Endothelial cell (in vitro differentiated cells): ENCODE measurements at regions not wholly inside any gene's neighbourhood (a gene's known extent, or its start where the extent isn't known, plus 50 kb on each side); places are given as distances from the start of the nearest gene placed in this dataset.
"Not testable (repeated sequence)": the region's sequence is repeated elsewhere in the genome, so short reads cannot be mapped to it uniquely, and the experiment has no call there.

Experiments
- DNase-seq: peaks from one replicate; pipeline ENCODE4 v3.0.0; 2021; ENCODE audit warnings: low spot score
- H3K27ac Mint-ChIP-seq: one replicate; pipeline ENCODE4 v1.8.0; 2021; ENCODE audit warnings: mixed read lengths, inconsistent platforms; ENCODE audit not compliant: unreplicated experiment
- H3K27me3 Mint-ChIP-seq: one replicate; pipeline ENCODE4 v1.8.0; 2021; ENCODE audit warnings: mild to moderate bottlenecking, moderate library complexity, mixed read lengths, inconsistent platforms; ENCODE audit not compliant: unreplicated experiment
- H3K36me3 Mint-ChIP-seq: one replicate; pipeline ENCODE4 v1.8.0; 2021; ENCODE audit warnings: mild to moderate bottlenecking, low read depth, mixed read lengths, inconsistent platforms; ENCODE audit not compliant: unreplicated experiment
- H3K4me1 Mint-ChIP-seq: one replicate; pipeline ENCODE4 v1.8.0; 2021; ENCODE audit warnings: mild to moderate bottlenecking, mixed read lengths, inconsistent platforms; ENCODE audit not compliant: unreplicated experiment
- H3K4me3 Mint-ChIP-seq: one replicate; pipeline ENCODE4 v1.8.0; 2021; ENCODE audit warnings: mild to moderate bottlenecking, mixed read lengths, inconsistent platforms; ENCODE audit not compliant: unreplicated experiment
- H3K9me3 Mint-ChIP-seq: one replicate; pipeline ENCODE4 v1.8.0; 2021; ENCODE audit warnings: mixed read lengths, inconsistent platforms; ENCODE audit not compliant: unreplicated experiment

DNA sequence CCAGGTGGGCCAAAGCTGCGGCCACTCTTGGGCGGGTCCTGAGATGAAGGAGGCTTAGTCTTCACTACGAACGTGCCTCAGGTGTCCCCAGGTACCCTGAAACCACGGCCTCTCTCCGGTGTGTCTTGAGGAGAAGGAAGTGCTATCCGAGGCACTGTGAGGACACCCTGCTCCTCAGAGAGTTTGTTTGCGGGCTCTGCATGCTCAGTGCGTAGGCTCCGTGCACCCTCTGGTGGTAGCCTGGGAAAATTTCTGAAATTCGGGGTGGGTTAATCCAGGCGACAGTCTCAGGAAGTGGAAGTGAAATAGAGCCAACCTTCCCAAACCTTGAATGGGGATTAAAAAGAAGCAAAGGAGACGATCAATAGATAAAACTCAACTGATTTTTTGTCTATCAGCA, 150.5 kb downstream of the CDY2B start:
- not testable (repeated sequence) for H3K4me1 Mint-ChIP-seq, H3K27me3 Mint-ChIP-seq

DNA sequence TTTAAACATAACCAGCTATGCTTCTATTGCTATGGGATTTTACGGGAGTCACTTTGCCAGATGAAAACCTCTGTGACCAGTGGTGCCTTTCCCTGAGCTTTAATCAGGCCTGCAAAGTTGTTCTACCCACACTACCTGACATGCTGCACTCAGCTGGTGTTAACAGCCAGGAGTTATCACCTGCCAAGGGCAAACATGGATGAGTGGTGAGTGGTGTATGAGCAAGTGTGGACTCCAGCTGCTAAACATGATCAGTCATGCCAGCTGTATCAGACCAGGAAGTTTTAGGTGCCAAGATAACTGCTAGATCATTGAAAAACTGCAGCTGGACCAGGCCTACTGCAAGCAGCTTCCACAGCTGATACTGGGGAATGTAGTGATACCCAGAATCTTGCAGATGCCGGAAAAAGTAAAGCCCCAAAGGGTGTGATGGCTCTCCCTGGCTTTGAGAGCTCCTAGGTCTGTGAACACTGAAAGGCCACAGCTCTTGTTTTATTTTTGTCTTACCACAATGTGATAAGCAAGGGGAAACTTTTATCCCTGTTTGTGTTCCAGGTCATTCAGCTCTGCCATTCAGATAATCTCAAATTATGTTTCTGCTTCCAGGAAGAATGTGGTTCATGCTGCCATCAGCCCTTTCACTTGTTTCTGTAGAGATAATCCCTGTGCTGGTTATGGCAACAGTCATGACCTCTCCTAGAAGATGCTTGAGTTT, 163.5 kb downstream of the CDY2B start:
- H3K9me3 Mint-ChIP-seq, H3K27ac Mint-ChIP-seq, DNase-seq, H3K4me3 Mint-ChIP-seq, H3K4me1 Mint-ChIP-seq, H3K36me3 Mint-ChIP-seq, H3K27me3 Mint-ChIP-seq: not testable (repeated sequence)

More for the DNA sequence above, 150.5 kb downstream of the CDY2B start:
- H3K27ac Mint-ChIP-seq, DNase-seq, H3K9me3 Mint-ChIP-seq, H3K4me3 Mint-ChIP-seq, H3K36me3 Mint-ChIP-seq: not testable (repeated sequence)

DNA sequence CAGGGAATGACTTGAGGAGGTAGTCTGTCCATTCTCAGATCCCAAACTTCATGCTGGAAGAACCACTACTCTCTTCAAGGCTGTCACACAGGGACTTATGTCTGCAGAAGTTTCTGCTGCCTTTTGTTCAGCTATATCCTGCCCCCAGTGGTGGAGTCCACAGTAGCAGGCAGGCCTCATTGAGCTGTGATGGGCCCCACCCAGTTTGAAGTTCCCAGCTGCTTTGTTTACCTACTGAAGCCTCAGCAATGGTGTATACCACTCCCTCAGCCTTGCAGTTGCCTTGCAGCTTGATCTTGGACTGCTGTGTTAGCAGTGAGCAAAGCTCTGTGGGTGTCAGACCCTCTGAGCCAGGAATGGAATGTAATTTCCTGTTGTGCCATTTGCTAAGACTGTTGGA, 212.0 kb downstream of the CDY2B start:
- H3K4me3 Mint-ChIP-seq, H3K27me3 Mint-ChIP-seq, DNase-seq, H3K36me3 Mint-ChIP-seq, H3K9me3 Mint-ChIP-seq, H3K27ac Mint-ChIP-seq, H3K4me1 Mint-ChIP-seq: not testable (repeated sequence)

DNA sequence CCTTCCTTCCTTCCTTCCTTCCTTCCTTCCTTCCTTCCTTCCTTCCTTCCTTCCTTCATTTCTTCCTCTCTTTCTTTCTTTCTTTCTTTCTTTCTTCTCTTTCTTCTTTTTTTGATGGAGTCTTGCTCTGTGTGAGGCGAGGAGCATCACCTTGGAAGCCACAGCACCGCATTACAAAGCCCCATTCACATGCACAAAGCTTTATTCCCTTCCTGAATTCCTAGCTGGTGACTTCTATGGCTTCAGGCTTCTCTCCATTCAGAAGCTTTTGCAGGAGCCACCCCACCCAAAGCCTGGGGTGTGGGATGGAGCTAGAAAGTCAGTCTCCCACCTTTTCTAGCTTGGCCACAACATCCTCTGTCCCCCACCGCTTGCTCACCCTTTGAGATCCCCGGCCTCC, 237.0 kb downstream of the CDY2B start:
- H3K27ac Mint-ChIP-seq, H3K36me3 Mint-ChIP-seq, H3K4me1 Mint-ChIP-seq, H3K4me3 Mint-ChIP-seq, H3K9me3 Mint-ChIP-seq, DNase-seq, H3K27me3 Mint-ChIP-seq: not testable (repeated sequence)

DNA sequence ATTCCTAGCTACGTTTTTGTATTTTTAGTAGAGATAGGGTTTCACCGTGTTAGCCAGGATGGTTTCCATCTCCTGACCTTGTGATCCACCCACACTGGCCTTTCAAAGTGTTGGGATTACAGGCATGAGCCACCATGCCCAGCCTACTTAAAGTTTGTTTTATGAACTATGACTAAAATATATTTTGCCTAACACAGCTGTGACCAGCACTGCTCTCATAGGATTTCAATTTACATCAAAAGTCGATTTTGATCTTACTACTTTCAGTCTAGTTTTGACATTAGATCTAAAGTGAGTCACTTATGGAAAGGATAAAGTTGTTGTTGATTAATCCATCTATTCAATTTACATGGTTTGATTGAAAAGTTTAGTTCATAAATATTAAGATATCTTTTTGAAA, 245.5 kb downstream of the CDY2B start:
- H3K4me3 Mint-ChIP-seq, H3K36me3 Mint-ChIP-seq, DNase-seq, H3K9me3 Mint-ChIP-seq, H3K27ac Mint-ChIP-seq, H3K4me1 Mint-ChIP-seq, H3K27me3 Mint-ChIP-seq: not testable (repeated sequence)

DNA sequence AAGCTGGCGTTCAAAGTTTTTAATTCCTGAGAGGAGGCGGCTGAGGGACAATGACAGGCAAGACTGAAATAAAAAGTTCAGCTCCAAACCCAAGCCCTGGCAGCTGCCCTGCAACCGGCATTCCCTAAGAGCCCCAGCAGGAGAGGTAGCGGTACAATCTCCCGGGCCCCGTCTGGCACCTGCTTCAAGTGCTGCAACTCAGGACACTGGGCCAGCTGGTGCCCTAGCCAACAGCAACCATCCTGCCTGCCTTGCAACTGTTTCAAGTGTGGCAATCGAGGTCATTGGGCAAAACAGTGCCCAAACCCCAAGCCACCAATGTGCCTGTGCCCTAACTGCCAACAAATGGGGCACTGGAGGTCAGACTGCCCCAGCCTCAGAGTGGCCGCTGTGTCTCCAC, 268.8 kb downstream of the CDY2B start:
- H3K27ac Mint-ChIP-seq, DNase-seq, H3K27me3 Mint-ChIP-seq, H3K4me1 Mint-ChIP-seq, H3K36me3 Mint-ChIP-seq, H3K4me3 Mint-ChIP-seq, H3K9me3 Mint-ChIP-seq: not testable (repeated sequence)

DNA sequence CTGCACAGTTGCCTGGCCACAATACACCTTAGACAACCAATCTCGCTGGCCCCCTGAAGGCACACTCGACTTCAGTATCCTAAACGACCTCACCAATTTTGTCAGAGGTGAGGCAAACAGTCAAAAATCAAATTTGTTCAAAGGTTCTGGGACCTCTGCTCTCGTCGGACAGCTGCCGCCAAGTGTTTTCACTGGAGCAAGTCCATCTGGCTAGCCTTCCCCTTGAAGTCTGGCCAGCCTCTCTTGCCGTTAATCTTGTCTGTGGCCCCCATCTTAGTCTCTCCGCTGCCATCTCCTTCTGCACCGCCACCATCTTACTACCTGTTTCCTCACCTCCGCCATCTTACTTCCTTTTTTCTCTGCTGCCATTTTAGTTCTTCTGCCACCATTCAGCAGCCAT, 269.4 kb downstream of the CDY2B start:
- H3K4me3 Mint-ChIP-seq, H3K4me1 Mint-ChIP-seq, H3K27me3 Mint-ChIP-seq, H3K9me3 Mint-ChIP-seq, H3K27ac Mint-ChIP-seq, DNase-seq, H3K36me3 Mint-ChIP-seq: not testable (repeated sequence)

DNA sequence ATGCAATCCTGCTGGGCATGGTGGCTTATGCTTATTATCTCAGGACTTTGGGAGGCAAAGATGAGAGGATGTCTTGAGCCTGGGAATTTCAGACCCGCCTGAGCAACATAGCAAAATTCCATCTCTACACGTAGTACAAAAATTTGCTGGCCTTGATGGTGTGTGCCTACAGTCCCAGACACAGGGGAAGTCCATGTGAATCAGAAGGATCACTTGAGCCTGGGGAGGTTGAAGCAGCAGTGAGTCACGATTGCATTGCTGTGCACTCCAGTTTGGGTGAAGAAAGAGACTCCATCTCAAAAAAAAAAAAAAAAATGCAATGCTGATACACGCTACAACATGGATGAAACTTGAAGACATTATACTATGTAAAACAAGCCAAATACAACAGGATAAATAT, 272.9 kb downstream of the CDY2B start:
- DNase-seq, H3K36me3 Mint-ChIP-seq, H3K27ac Mint-ChIP-seq, H3K9me3 Mint-ChIP-seq, H3K4me1 Mint-ChIP-seq, H3K27me3 Mint-ChIP-seq, H3K4me3 Mint-ChIP-seq: not testable (repeated sequence)

DNA sequence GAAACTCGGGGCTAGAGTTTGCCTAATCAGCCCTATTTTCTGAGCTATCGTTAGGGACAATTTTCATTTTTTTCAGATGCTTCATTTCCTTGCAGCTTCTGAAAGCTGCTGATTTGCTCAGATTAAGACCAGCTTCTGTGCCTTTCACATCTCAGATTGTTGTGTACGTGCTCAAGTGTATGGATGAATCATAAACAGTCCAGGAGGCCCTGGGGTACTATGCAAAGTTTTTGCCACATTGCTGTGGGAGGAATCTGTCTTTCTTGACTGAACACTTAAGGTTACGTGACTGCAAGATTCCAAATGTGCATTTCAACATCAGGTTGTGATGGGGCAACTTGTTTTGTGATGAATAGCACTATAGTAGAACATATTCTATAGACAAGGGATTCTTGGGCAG, 280.8 kb downstream of the CDY2B start:
- DNase-seq, H3K27ac Mint-ChIP-seq, H3K4me1 Mint-ChIP-seq, H3K27me3 Mint-ChIP-seq, H3K4me3 Mint-ChIP-seq, H3K9me3 Mint-ChIP-seq, H3K36me3 Mint-ChIP-seq: not testable (repeated sequence)

DNA sequence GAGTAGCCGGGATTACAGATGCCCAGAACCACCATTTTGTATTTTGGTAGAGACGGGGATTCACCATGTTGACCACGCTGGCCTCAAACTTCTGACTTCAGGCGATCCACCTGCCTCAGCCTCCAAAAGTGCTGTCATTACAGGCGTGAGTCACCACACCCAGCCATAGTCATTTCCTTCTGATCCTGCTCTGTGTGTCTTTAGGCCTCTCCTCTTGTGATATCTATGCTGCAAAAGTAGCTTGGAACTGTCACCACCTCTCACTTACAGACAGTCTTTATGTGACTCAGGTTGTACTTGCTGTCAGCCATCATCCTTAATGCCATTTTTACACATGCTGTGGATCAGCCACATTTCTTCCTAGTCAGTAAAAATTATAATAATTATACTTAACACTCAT, 286.3 kb downstream of the CDY2B start:
- H3K4me3 Mint-ChIP-seq, H3K9me3 Mint-ChIP-seq, H3K27ac Mint-ChIP-seq, H3K36me3 Mint-ChIP-seq, DNase-seq, H3K4me1 Mint-ChIP-seq, H3K27me3 Mint-ChIP-seq: not testable (repeated sequence)

DNA sequence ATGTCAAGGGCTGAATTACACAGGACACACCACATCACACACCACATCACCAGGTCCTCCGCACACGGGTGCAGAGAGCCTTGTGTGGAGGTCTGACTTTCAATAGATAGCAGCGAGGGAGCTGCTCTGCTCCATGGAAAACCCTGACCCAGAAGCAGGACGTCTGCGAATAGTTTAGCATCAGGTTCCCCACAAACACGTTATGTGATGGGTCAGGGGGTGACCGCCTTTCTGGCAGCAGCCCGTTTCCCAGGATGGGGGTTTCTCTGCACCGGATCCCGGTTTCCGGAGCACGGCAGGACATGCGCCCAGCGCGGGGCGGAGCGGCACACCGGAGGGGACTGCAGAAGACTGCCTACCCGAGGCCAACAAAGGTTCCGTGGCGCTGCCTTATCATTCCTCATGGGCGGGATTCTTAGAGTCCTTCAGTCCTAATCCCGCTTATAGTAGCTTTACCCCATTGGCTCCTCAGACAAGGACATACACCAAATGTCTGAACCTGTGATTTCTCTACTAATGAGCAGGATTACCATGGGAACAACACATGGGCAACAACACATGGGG, 300.0 kb downstream of the CDY2B start:
- not testable (repeated sequence) for H3K4me1 Mint-ChIP-seq, H3K27ac Mint-ChIP-seq, H3K27me3 Mint-ChIP-seq, DNase-seq, H3K36me3 Mint-ChIP-seq, H3K9me3 Mint-ChIP-seq, H3K4me3 Mint-ChIP-seq

DNA sequence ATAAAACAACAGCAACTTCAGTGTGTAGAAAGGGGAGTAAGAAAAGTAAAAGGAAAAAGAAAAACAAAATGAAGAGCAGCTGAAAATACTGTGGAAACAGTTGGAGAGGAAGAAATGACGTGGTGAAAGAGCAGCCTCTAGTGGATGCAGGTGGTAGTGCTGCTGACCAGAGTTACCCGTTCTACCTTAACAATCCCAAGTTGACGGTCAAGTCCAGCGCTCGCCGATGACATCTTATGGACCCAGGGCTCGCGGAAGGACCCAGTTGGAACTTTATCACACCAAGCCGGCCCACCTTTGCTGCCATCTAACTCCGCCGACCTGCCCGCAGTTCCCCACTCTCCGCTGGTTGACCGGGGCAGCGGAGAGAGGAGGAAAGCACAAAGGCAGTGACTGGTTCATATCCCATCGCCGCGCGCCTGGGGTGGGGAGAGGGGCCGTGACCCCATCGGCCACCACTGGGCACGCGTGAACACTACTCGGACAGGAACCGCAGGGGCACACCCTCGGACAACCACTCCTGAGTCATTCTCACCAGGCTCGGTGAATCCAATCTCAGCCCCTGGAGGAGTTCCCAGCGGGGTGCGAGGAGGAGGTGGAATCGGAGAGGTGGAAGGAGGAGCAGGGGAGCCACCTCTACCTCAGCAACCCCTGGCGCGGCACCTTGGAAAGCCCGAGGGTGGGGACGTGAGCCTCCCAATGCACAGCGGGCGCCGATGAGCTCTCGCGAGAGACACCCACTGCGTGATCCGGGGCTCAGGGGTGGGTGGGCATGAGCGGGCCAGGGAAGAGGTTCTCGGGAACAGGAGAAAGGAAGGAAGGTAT, 300.7 kb downstream of the CDY2B start:
- H3K27me3 Mint-ChIP-seq, H3K36me3 Mint-ChIP-seq, H3K27ac Mint-ChIP-seq, H3K9me3 Mint-ChIP-seq, H3K4me1 Mint-ChIP-seq: not testable (repeated sequence)
- DNase-seq: peak; percentile 12
- peak overlapping the region; percentile 80 for H3K4me3 Mint-ChIP-seq
